ENCODE measurements at regions not wholly inside any gene's neighbourhood (a gene's known extent, or its start where the extent isn't known, plus 50 kb on each side); places are given as distances from the start of the nearest gene placed in this dataset.
"Not testable (repeated sequence)": the region's sequence is repeated elsewhere in the genome, so short reads cannot be mapped to it uniquely, and the experiment has no call there.

DNA sequence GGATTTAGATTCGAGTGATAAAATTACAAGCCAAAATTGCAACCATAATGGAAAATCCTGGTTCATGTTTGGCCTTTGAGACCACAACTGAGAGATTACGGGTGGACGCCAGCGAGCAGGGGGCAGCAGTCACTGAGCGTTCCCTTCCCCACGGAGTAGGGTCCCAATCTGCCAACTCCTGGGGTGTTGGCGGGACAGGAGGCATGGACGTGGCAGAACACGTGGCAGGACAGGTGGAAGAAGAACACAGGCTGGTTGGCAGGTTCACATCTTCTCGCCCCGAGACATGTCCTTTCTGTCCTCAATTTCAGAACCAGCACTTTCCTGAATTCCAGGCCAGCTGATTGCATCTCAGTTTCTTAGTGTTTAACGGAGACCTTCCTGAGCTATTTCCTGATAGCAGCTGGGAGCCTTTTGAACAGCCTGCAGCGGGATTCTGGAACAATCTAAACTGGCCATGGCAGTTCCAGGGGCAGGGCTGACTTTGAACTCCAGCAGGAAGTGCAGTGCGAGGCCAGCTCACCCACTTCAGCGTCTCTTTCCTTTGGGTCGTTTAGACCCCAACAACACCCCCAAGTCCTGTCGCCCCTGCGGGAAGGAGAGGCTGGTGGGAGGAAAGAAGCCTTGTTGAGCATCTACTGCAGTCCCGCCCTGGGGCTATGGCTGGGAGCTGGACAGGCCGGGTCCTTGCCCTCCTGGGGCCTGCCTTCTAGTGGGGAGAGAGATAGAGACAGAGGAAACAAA, 159.1 kb upstream of the FOXF1 start:
- TF ChIP-seq, protein P1, sequence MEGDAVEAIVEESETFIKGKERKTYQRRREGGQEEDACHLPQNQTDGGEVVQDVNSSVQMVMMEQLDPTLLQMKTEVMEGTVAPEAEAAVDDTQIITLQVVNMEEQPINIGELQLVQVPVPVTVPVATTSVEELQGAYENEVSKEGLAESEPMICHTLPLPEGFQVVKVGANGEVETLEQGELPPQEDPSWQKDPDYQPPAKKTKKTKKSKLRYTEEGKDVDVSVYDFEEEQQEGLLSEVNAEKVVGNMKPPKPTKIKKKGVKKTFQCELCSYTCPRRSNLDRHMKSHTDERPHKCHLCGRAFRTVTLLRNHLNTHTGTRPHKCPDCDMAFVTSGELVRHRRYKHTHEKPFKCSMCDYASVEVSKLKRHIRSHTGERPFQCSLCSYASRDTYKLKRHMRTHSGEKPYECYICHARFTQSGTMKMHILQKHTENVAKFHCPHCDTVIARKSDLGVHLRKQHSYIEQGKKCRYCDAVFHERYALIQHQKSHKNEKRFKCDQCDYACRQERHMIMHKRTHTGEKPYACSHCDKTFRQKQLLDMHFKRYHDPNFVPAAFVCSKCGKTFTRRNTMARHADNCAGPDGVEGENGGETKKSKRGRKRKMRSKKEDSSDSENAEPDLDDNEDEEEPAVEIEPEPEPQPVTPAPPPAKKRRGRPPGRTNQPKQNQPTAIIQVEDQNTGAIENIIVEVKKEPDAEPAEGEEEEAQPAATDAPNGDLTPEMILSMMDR (IDR thresholded peaks at IDR 0.05; ENCODE audit: insufficient read depth, low read depth, low read length, missing control alignments) = no peak
- no peak overlapping the region for H3K4me3 ChIP-seq (ENCODE audit: low read depth, low read length)
- DNase-seq (ENCODE audit: low read depth) = no peak

DNA sequence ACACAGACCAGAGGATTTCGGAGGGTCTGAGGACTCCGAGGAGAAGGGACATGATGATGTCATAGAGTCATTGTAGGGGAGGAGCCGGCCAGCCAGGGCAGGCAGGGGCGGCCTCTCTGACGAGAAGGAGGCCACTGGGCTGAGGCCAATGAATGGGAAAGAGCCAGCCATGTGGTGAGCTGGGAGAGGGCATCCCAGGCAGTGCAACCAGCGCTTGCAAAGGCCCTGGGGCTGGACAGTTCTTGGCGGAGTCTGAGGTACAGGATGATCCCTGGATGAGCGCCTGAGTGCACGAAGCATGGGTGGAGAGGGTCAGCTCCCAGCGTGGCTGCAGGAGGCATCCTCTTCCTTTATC, 158.6 kb upstream of the FOXF1 start:
- DNase-seq (ENCODE audit: low read depth); H3K4me3 ChIP-seq (ENCODE audit: low read depth, low read length): not testable (repeated sequence)

DNA sequence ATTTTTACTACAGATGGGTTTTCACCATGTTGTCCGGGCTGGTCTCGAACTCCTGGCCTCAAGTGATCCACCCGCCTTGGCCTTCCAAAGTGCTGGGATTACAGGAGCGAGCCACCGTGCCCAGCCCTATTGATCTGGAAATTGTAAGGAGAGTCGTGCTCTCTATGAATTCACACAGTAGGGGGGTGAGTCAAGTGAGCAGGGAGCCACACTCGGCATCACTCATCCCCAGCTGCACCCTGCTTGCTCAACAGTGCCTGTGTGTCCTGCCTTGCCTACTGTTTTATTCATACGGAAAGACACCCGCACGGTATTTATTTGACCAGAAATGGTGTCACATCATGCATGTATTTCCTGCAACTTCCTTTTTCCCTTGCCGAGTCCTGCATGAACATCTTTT, 157.2 kb upstream of the FOXF1 start:
- TF ChIP-seq, protein P1 (IDR thresholded peaks at IDR 0.05; ENCODE audit: insufficient read depth, low read depth, low read length, missing control alignments) = no peak
- no peak overlapping the region for H3K4me3 ChIP-seq (ENCODE audit: low read depth, low read length)
- DNase-seq (ENCODE audit: low read depth) = no peak

DNA sequence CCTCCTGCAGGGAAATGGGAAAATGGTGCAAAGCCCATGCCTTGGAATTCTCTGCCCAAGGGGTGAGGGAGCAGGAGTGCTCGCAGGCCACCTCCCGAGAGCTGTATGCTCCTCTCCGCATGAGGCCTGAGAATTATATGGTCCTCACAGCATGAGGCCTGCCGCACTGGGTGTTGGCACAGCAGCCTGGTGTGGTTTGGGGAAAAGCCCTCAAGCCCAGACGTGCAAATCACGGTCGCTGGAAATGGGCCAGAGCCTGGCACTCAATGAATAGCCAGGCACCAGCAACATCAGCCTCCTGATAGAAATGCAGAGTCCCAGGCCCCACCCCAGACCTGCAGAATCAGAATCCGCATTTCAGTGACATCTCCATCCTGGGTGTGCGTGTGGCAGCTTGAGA, 156.4 kb upstream of the FOXF1 start:
- no peak overlapping the region for H3K4me3 ChIP-seq (ENCODE audit: low read depth, low read length)
- TF ChIP-seq, protein P1 (IDR thresholded peaks at IDR 0.05; ENCODE audit: insufficient read depth, low read depth, low read length, missing control alignments) = no peak
- no peak for DNase-seq (ENCODE audit: low read depth)

DNA sequence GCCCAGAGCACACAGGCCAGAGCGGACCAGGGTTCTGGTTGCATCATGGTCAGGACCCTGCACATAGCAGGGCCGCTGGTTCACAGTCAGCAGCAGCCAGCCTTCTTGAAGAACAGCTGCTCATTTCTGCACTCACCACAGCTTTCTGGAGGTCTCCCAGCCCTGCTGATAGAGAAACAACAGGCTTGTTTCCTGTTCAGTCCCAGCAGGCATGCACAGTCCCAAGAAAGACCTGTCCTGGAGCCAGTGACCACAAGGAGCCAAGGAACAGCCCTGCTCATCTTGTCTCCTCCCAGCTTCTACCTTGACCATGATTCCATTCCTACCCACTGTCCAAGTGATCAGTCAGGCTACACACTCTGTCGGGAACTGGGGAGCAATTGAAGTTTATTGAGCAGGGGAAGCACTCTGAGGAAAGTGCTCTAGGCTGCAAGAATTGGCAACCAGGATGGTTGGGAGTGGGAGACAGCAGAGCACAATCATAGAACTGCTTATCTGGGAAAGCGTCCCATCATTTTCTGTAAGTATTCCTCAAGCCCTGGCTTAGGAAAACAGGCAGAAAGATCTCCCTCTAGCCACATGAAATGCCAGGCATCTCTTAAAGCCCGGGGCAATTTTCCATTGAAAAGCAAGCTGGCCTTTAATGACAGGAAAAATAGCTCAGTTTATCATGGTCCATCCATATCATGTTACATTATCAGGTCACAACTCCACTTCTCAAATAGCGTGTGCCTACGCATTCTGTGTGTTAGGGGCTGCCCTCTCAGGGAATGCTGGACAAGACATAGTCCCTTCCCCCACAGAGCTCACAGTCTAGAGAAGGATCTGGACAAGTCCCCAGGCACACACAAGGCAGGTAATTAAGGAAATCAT, 155.4 kb upstream of the FOXF1 start:
- TF ChIP-seq, protein P1 (IDR thresholded peaks at IDR 0.05; ENCODE audit: insufficient read depth, low read depth, low read length, missing control alignments) = no peak
- no peak overlapping the region for H3K4me3 ChIP-seq (ENCODE audit: low read depth, low read length)
- no peak for DNase-seq (ENCODE audit: low read depth)

DNA sequence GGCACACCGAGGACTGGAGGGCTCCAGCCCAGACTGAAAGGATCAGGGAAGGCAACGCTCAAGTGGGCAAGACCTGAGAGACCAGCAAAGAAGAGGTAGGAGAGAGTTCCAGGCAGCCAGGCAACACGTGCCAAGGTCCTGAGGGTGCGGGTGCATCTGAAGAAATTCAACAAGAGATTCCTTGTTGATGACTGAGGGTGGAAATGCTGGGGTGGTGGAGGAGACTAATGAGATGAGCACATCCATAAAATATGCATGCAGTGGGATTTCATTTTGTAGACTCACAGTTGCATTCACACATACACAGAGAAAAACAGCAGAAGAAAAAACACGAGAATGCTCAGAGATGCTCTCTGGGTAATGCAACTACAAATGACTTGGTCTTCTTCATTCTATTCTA, 154.8 kb upstream of the FOXF1 start:
- TF ChIP-seq, protein P1 (IDR thresholded peaks at IDR 0.05; ENCODE audit: insufficient read depth, low read depth, low read length, missing control alignments) = no peak
- no peak for DNase-seq (ENCODE audit: low read depth)
- no peak overlapping the region for H3K4me3 ChIP-seq (ENCODE audit: low read depth, low read length)

DNA sequence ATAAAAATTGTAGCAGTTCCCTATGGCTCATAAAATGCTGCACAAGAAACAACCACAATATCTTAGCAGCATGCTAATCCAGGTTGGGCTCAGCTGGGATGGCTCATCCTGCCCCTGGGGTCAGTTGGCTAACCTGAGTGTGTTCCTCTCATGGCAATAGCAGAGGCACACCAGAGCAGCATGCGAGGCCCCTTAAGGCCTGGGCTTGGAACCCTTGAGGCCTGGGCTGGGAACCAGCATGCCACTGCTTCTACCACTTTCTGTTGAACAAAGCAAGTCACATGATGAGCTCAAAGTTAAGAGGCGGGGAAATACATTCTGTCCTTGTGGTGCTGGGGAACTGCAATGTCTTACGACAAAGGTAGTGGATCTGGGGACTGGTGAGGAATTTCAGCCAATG, 154.4 kb upstream of the FOXF1 start:
- no peak overlapping the region for H3K4me3 ChIP-seq (ENCODE audit: low read depth, low read length)
- TF ChIP-seq, protein P1 (IDR thresholded peaks at IDR 0.05; ENCODE audit: insufficient read depth, low read depth, low read length, missing control alignments) = no peak
- DNase-seq (ENCODE audit: low read depth) = no peak
